Transverse colon (tissue), 4 donors: ENCODE measurements at regions not wholly inside any gene's neighbourhood (a gene's known extent, or its start where the extent isn't known, plus 50 kb on each side); places are given as distances from the start of the nearest gene placed in this dataset.

Source experiments
- CTCF ChIP-seq, 5 experiments: fragments of 200-600 bp in 3 of 5; fragments of 450-650 bp in 2 of 5; sonication (generic) in 3 of 5; IDR thresholded peaks; 1 replicate in 2 of 5; 2 replicates in 3 of 5; pipeline ENCODE4 v1.5.1; 2016 to 2017; ENCODE audit warnings: antibody characterized with exemption in 5 of 5, inconsistent platforms in 3 of 5, mild to moderate bottlenecking in 2 of 5, moderate library complexity in 1 of 5
- EP300 ChIP-seq: sonication (generic); formaldehyde crosslinking; IDR thresholded peaks from one replicate; pipeline ENCODE4 v1.6.1; 2017; ENCODE audit warnings: antibody characterized with exemption, low read depth
- POLR2A ChIP-seq: fragments of 450-650 bp; IDR thresholded peaks from one replicate; pipeline ENCODE4 v1.6.1; 2016; ENCODE audit warnings: antibody characterized with exemption, mild to moderate bottlenecking, moderate library complexity
- POLR2AphosphoS5 ChIP-seq, 3 donors: sonication (generic); formaldehyde crosslinking; IDR thresholded peaks; one replicate each; pipeline ENCODE4 v1.6.1; 2016; ENCODE audit warnings: antibody characterized with exemption in 3 of 3

- TF ChIP-seq CTCF (IDR thresholded peaks at IDR 0.05), result peak; percentile 54 to 76 (median 62)
- TF ChIP-seq POLR2A, result no peak
- peak in 1 of 3 donors; percentile 29 for TF ChIP-seq POLR2AphosphoS5 (IDR thresholded peaks at IDR 0.05)
- TF ChIP-seq EP300, result no peak
These were observed 189.9 kb upstream of the TANK start for GRCh38 chr2:160970052-160970965.
